ENCODE measurements at regions not wholly inside any gene's neighbourhood (a gene's known extent, or its start where the extent isn't known, plus 50 kb on each side); places are given as distances from the start of the nearest gene placed in this dataset.

DNA sequence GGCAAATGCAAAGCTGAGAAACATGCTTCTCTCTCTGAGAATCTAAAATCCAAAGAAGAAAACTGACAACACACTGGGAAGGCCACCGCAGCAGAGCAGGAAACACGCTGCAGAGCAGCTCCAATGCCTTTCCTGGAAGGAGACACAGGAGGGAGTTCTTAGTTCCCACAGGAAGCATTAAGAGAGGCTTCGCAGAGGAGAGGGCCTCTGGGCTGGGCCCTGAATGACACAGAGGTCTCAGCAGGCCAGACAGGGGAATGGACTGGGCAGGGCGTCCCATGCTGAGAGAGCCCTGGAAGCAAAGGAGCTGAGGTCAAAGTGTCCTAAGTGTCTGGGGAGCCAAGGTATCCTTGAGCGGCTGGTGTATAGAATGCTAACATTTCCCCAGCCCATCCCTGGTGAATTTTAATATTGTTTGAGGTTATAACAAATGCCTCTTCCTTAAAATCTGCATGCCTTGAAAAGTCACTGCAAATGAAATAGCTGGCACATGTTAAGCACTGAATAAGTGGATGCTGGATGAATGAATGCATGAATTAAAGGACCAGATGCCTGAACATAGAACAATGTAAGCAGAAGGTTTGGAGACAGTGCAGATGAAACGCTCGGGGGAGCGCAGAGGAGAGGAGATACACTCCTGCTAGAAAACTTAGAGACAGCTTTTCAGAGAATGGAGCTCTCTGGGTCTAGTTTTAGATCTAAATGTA is 110.0 kb upstream of the SYNDIG1 start:
- intact Hi-C loops (cut with micrococcal nuclease; ENCODE audit: unreplicated experiment) = no loop called here
- Mint-ChIP-seq H3K36me3 (ENCODE audit: insufficient read depth, unreplicated experiment) (no peaks in the 10 kb centered on the region), H3K27me3 (ENCODE audit: unreplicated experiment) (no peaks in the 10 kb centered on the region), H3K4me1 (ENCODE audit: low read depth, unreplicated experiment) (no peaks in the 10 kb centered on the region), H3K27ac (ENCODE audit: unreplicated experiment) (no peak overlapping the region), H3K4me3 (ENCODE audit: low read depth, unreplicated experiment) (no peak overlapping the region), H3K9me3 (ENCODE audit: low read depth, unreplicated experiment) (peaks cover 2% of the 10 kb centered on the region)
- CTCF ChIA-PET = no interaction called here
- TF ChIP-seq CTCF (IDR thresholded peaks at IDR 0.05; ENCODE audit: unreplicated experiment) = no peak
- DNase-seq = no peak
- no TSS peak for BruUV-seq (replicated peaks)

DNA sequence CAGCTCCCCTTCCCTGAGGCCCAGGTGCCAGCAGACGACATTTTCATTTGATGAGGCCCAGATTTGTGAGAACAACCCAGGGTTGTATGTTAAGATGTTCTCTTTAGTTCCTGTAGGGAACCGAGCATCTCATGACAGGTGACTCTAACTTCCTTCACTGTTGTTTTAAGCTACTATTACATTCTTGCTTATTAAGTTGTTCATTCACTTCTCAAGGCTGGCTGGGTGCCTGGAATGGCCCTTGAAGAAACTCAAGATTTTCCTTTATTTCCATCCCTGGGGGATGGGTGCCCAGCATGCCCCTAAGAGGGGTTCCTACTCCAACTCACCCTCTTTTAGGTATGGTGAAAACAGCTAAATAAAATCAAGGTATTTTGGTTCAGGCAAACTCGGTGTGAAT is 111.5 kb upstream of the SYNDIG1 start:
- Mint-ChIP-seq H3K4me3 (ENCODE audit: low read depth, unreplicated experiment) (no peak overlapping the region), H3K36me3 (ENCODE audit: insufficient read depth, unreplicated experiment) (no peaks in the 10 kb centered on the region), H3K9me3 (ENCODE audit: low read depth, unreplicated experiment) (peaks cover 2% of the 10 kb centered on the region), H3K27me3 (ENCODE audit: unreplicated experiment) (no peaks in the 10 kb centered on the region), H3K4me1 (ENCODE audit: low read depth, unreplicated experiment) (no peaks in the 10 kb centered on the region), H3K27ac (ENCODE audit: unreplicated experiment) (no peak overlapping the region)
- intact Hi-C loops (cut with micrococcal nuclease; ENCODE audit: unreplicated experiment) = no loop called here
- no peak for TF ChIP-seq CTCF (IDR thresholded peaks at IDR 0.05; ENCODE audit: unreplicated experiment)
- no TSS peak for BruUV-seq (replicated peaks)
- no peak for DNase-seq
- CTCF ChIA-PET = no interaction called here

DNA sequence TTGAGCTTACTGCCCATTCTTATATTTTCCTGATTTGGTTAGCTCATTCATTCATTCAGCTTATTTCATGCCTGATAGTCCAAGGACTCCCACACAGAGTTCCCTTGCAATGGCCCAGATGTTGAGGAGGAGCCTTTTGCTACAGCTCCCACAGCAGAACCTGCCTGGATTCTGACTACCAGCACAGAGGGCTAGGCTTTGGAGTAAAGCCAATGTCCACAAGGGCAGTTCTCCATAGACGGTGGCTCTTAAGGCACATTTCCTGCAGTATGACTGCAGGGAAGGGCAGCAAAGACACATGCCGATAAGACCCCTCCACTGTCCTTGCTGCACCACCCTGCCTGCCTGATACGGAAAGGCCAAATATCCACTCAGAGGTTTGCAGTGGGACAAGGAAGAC is 112.3 kb upstream of the SYNDIG1 start:
- Mint-ChIP-seq H3K36me3 (ENCODE audit: insufficient read depth, unreplicated experiment) (no peaks in the 10 kb centered on the region), H3K4me3 (ENCODE audit: low read depth, unreplicated experiment) (no peak overlapping the region), H3K27ac (ENCODE audit: unreplicated experiment) (no peak overlapping the region), H3K27me3 (ENCODE audit: unreplicated experiment) (no peaks in the 10 kb centered on the region), H3K4me1 (ENCODE audit: low read depth, unreplicated experiment) (no peaks in the 10 kb centered on the region), H3K9me3 (ENCODE audit: low read depth, unreplicated experiment) (peaks cover 2% of the 10 kb centered on the region)
- BruUV-seq (replicated peaks) = no TSS peak
- TF ChIP-seq CTCF (IDR thresholded peaks at IDR 0.05; ENCODE audit: unreplicated experiment) = no peak
- DNase-seq = no peak
- CTCF ChIA-PET = no interaction called here
- intact Hi-C loops (cut with micrococcal nuclease; ENCODE audit: unreplicated experiment) = no loop called here

DNA sequence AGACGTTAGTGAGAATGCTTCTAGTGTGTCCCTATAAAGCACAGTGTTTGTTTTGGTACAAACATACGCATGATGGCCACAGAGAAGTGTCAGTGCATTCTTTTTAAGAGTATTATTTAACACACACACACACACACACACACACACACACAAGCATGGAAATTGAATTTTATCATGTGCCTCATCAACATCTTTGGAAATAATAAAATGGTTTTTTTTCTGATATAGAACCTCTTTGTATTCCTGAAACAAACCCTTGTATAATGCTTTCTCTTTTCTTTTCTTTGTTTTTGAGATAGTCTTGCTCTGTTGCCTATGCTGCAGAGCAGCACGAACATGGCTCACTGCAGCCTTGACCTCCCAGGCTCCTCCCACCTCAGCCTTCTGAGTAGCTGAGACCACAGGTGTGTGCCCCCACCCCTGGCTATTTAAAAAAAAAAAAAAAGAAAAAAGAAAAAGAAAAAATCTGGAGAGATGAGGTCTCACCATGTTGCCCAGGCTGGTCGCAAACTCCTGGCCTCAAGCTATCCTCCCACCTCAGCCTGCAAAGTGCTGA is 116.2 kb upstream of the SYNDIG1 start:
- Mint-ChIP-seq H3K27ac (ENCODE audit: unreplicated experiment) (no peak overlapping the region), H3K4me1 (ENCODE audit: low read depth, unreplicated experiment) (no peaks in the 10 kb centered on the region), H3K9me3 (ENCODE audit: low read depth, unreplicated experiment) (no peaks in the 10 kb centered on the region), H3K27me3 (ENCODE audit: unreplicated experiment) (no peaks in the 10 kb centered on the region), H3K4me3 (ENCODE audit: low read depth, unreplicated experiment) (no peak overlapping the region), H3K36me3 (ENCODE audit: insufficient read depth, unreplicated experiment) (no peaks in the 10 kb centered on the region)
- DNase-seq = no peak
- intact Hi-C loops (cut with micrococcal nuclease; ENCODE audit: unreplicated experiment) = no loop called here
- no peak for TF ChIP-seq CTCF (IDR thresholded peaks at IDR 0.05; ENCODE audit: unreplicated experiment)
- CTCF ChIA-PET = no interaction called here
- BruUV-seq (replicated peaks) = no TSS peak
